K562 (cell line): ENCODE measurements at regions not wholly inside any gene's neighbourhood (a gene's known extent, or its start where the extent isn't known, plus 50 kb on each side); places are given as distances from the start of the nearest gene placed in this dataset.
"Not testable (repeated sequence)": the region's sequence is repeated elsewhere in the genome, so short reads cannot be mapped to it uniquely, and the experiment has no call there.

ENCODE experiments used
- ATAC-seq: fragments of 200-7000 bp; cut with Tn5 transposase; 3 replicates; pipeline ENCODE4 v1.9.1; 2020; ENCODE audit warnings: moderate library complexity
- BruUV-seq: library from RNA; stranded (reverse); fragments of 400-500 nt; replicated peaks from 2 replicates; lab custom pipeline; 2021; lab: Mats Ljungman, UMichigan
- CTCF ChIA-PET: fragments of 300-600 bp; formaldehyde crosslinking; extraction: SDS; loops from one replicate; lab custom pipeline; 2021; ENCODE audit warnings: low intra/inter-chr PET ratio; lab: Yijun Ruan, JAX
- POLR2A ChIA-PET: fragments of 300-600, 350-650 bp; sonication (Branson Sonifier 250); formaldehyde crosslinking; extraction: SDS; loops from one replicate; lab custom pipeline; 2021; ENCODE audit warnings: antibody characterized with exemption, inconsistent platforms; lab: Yijun Ruan, JAX
- DNase-seq, 4 experiments: peaks; one replicate each; pipeline versions ENCODE4 v3.0.0 to v3.0.0-alpha.2; 2011 to 2018; ENCODE audit warnings: low spot score in 3 of 4, mixed read lengths in 3 of 4; ENCODE audit errors: extremely low read depth in 1 of 4
- FAIRE-seq: peaks from 2 replicates; lab custom pipeline; 2011; peaks lifted over from hg19 to GRCh38; lab: Jason Lieb, UNC
- H2AFZ ChIP-seq: 2 replicates; pipeline ENCODE4 v1.6.0; 2011; ENCODE audit warnings: low read depth, low read length, control low read depth, inconsistent platforms
- H3K27ac ChIP-seq: fragments of 200-600 bp; 3 replicates; pipeline ENCODE4 v1.8.0; 2011; ENCODE audit warnings: low read depth, mild to moderate bottlenecking, control low read depth, inconsistent platforms, low read length, moderate library complexity, mixed read lengths; ENCODE audit errors: extremely low read depth
- H3K27me3 ChIP-seq, 2 experiments: fragments of 300-600 bp in 1 of 2; 2 replicates in 1 of 2; 3 replicates in 1 of 2; pipeline versions ENCODE4 v1.6.0 to v1.8.0; 2011; ENCODE audit warnings: inconsistent platforms in 2 of 2, low read length in 2 of 2, mild to moderate bottlenecking in 1 of 2, mixed read lengths in 1 of 2, moderate library complexity in 1 of 2; ENCODE audit not compliant: control insufficient read depth in 2 of 2, insufficient read depth in 2 of 2
- H3K36me3 ChIP-seq: fragments of 300-600 bp; 3 replicates; pipeline ENCODE4 v1.8.0; 2011; ENCODE audit warnings: mild to moderate bottlenecking, low read length, inconsistent platforms; ENCODE audit not compliant: control insufficient read depth, insufficient read depth
- H3K4me1 ChIP-seq, 2 experiments: fragments of 200-600 bp in 1 of 2; replicated peaks in 1 of 2; 2 replicates in 1 of 2; 3 replicates in 1 of 2; pipeline versions ENCODE4 v1.5.1 to v1.8.0; 2011; ENCODE audit warnings: inconsistent platforms in 2 of 2, low read length in 2 of 2, mild to moderate bottlenecking in 1 of 2, mixed read lengths in 1 of 2, moderate library complexity in 1 of 2; ENCODE audit not compliant: control insufficient read depth in 2 of 2, insufficient read depth in 2 of 2
- H3K4me2 ChIP-seq: 2 replicates; pipeline ENCODE4 v1.6.1; 2011; ENCODE audit warnings: low read length, control low read depth, inconsistent platforms, mixed read lengths; ENCODE audit not compliant: insufficient read depth
- H3K4me3 ChIP-seq: fragments of 200-600 bp; sonication (generic), shearing (Covaris generic); 2 replicates; pipeline ENCODE4 v1.5.1; 2016; ENCODE audit warnings: control low read depth, inconsistent platforms
- H3K79me2 ChIP-seq: fragments of 200-600 bp; 3 replicates; pipeline ENCODE4 v1.8.0; 2011; ENCODE audit warnings: low read length, inconsistent platforms; ENCODE audit not compliant: control insufficient read depth, insufficient read depth
- H3K9ac ChIP-seq, 2 experiments: 2 replicates each; pipeline versions ENCODE4 v1.6.0 to v1.6.1; 2011; ENCODE audit warnings: low read depth in 2 of 2, low read length in 2 of 2, control low read depth in 1 of 2, inconsistent platforms in 1 of 2, mild to moderate bottlenecking in 1 of 2, mixed read lengths in 1 of 2; ENCODE audit not compliant: insufficient read depth in 1 of 2
- H3K9me1 ChIP-seq: one replicate; pipeline ENCODE4 v1.6.0; 2011; ENCODE audit warnings: inconsistent platforms, mild to moderate bottlenecking, low read length, moderate library complexity; ENCODE audit not compliant: control insufficient read depth, insufficient read depth
- H3K9me3 ChIP-seq: replicated peaks from 2 replicates; pipeline ENCODE4 v1.5.1; 2011; ENCODE audit warnings: low read depth, low read length, inconsistent platforms; ENCODE audit not compliant: control insufficient read depth, insufficient read depth
- H4K20me1 ChIP-seq: replicated peaks from 2 replicates; pipeline ENCODE4 v1.6.1; 2011; ENCODE audit warnings: low read length, inconsistent platforms, mixed read lengths; ENCODE audit not compliant: control insufficient read depth, insufficient read depth
- GATAD2B ChIP-seq: fragments of 450-650 bp; IDR thresholded peaks from 2 replicates; pipeline ENCODE4 v1.6.1; 2017; ENCODE audit warnings: mild to moderate bottlenecking, borderline replicate concordance
- HDAC8 ChIP-seq: fragments of 450-650 bp; IDR thresholded peaks from 2 replicates; pipeline ENCODE4 v1.6.1; 2016; ENCODE audit warnings: mild to moderate bottlenecking, missing genetic modification characterization, moderate library complexity, missing compliant biosample characterization
- KDM5B ChIP-seq: fragments of 200-600 bp; sonication (generic); IDR thresholded peaks from 2 replicates; pipeline ENCODE4 v1.6.1; 2012; ENCODE audit warnings: low read depth, mild to moderate bottlenecking, moderate library complexity, low read length, control low read depth, inconsistent platforms; ENCODE audit not compliant: insufficient replicate concordance
- RFX5 ChIP-seq: IDR thresholded peaks from 2 replicates; pipeline ENCODE4 v1.6.1; 2011; ENCODE audit warnings: low read depth, mild to moderate bottlenecking, improper control_type of control experiment, low read length
- ZNF274 ChIP-seq: IDR thresholded peaks from 2 replicates; pipeline ENCODE4 v1.6.1; 2011; ENCODE audit warnings: low read depth, mild to moderate bottlenecking, low read length, moderate library complexity, borderline replicate concordance
- ZNF324 ChIP-seq: fragments of 250-450 bp; sonication (Bioruptor Pico); IDR thresholded peaks from 2 replicates; pipeline ENCODE4 v1.4.0; 2020; ENCODE audit warnings: mild to moderate bottlenecking
- WGBS: fragments of 100-300 bp; shearing (Covaris generic); methylation state at CpG from one replicate; pipeline ENCODE4 v1.1.6; 2016; ENCODE audit warnings: low coverage, mixed read lengths; ENCODE audit not compliant: insufficient coverage; ENCODE audit errors: missing lambda C conversion rate; 5-methylcytosine and 5-hydroxymethylcytosine counted together
- in situ Hi-C: fragments of 300-500 bp; cut with MboI; formaldehyde crosslinking; loops from 4 replicates; pipeline ENCODE4 v1.15.0; 2018; ENCODE audit warnings: inconsistent platforms, mixed read lengths
- intact Hi-C: fragments of 100-400 bp; cut with micrococcal nuclease; formaldehyde crosslinking; loops from 2 replicates; pipeline ENCODE4 v1.14.2; 2022

GRCh38 chr12:46641649-46642048, 184.1 kb downstream of the SLC38A4 start:
- H3K4me2 ChIP-seq, H3K4me3 ChIP-seq, intact Hi-C loops, ATAC-seq, CTCF ChIA-PET, H3K9ac ChIP-seq, H3K27me3 ChIP-seq, in situ Hi-C loops, FAIRE-seq, H2AFZ ChIP-seq, H3K79me2 ChIP-seq, H3K4me1 ChIP-seq, DNase-seq, H4K20me1 ChIP-seq, H3K9me3 ChIP-seq, H3K36me3 ChIP-seq, BruUV-seq, H3K27ac ChIP-seq, H3K9me1 ChIP-seq, POLR2A ChIA-PET: not testable (repeated sequence)
- WGBS: 5% methylated on average over 2 of the region's 2 CpGs
- TF ChIP-seq ZNF324 (CRISPR knock-in tag): peak; percentile 91

- H3K9me3 ChIP-seq: no peaks in the 10 kb centered on the region; the same call in 1 of the 2 replicates
- no TSS peak for BruUV-seq
- no peak overlapping the region for H3K4me2 ChIP-seq
- H3K79me2 ChIP-seq: no peaks in the 10 kb centered on the region
- H3K9ac ChIP-seq: no peak overlapping the region
- FAIRE-seq: no peak
- DNase-seq: no peak
- no peaks in the 10 kb centered on the region for H3K27me3 ChIP-seq
- H3K27ac ChIP-seq: no peak overlapping the region
- ChIA-PET CTCF (no interaction called here), POLR2A (no interaction called here)
- no peaks in the 10 kb centered on the region for H4K20me1 ChIP-seq
- in situ Hi-C loops: no loop called here
- no peaks in the 10 kb centered on the region for H3K36me3 ChIP-seq
- H2AFZ ChIP-seq: no peak overlapping the region
- no peak for ATAC-seq
- H3K9me1 ChIP-seq: no peaks in the 10 kb centered on the region
- no peaks in the 10 kb centered on the region for H3K4me1 ChIP-seq
- intact Hi-C loops: no loop called here
- no peak for TF ChIP-seq GATAD2B
- no peak for TF ChIP-seq KDM5B
- TF ChIP-seq ZNF274: no peak
- no peak for TF ChIP-seq RFX5
- TF ChIP-seq HDAC8: no peak
- H3K4me3 ChIP-seq: no peak overlapping the region
Measured at GRCh38 chr12:46635818-46636217, 190.0 kb downstream of the SLC38A4 start.
